ENCODE measurements at regions not wholly inside any gene's neighbourhood (a gene's known extent, or its start where the extent isn't known, plus 50 kb on each side); places are given as distances from the start of the nearest gene placed in this dataset.

DNA sequence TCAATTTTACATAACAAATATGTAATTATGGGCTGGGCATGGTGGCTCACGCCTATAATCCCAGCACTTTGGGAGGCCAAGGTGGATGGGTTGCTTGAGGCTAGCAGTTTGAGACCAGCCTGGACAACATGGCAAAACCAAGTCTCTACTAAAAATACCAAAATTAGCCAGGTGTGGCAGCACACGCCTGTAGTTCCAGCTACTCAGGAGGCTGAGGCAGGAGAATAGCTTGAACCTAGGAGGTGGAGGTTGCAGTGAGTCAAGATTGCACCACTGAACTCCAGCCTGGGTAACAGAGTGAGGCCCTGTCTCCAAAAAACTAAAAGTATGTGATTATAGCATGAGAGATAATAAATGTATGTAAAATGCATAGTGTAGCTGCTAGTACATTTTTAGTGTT, 229.0 kb downstream of the PPARGC1A start:
- DNase-seq, result no peak

DNA sequence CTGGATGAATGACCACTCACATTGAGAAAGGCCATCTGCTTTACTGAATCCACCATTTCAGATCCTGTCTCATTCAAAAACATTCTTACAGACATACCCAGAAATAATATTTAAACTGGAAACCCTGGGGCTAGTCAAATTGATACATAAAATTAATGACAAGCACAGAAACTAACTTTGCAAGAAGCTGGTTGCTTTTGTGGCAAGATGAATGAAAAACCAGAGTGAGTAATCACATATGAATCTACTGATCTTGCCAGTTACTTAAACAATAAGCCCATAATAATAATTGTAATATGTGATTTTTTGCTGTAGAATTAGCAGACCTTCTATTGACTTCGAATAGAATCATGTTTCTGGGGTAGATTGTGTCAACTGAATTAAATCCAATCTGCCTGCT, 235.1 kb downstream of the PPARGC1A start:
- DNase-seq, result no peak

DNA sequence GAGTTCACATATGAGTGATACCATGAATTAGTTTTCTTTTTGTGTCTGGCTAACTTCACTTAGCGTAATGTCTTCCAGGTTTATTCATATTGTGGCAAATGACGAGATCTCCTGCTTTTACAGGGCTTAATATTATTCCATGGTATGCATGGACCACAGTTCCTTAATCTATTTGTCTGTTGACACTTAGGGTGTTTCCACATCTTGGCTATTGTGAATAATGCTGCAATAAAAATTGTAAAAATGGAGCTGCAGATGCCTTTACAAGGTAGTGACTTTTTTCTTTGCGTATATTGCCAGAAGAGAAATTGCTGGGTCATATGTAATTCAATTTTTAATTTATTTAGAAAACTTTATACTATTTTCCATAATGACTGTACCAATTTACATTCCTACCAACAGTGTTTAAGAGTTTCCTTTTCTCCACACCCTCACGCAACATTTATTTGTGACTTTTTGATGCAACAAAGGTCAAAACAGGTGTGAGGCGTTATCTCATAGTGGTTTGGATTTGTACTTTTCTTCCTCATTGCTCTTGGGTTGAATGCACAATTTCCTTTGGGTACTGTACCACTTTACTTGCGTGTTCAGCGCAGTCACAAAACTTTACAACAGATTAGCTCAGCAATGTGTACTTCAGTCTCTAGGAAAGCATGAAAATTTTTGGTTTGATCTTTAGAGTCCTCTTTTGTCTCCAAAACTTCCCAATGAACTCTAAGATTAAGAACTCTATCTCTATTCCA, 240.8 kb downstream of the PPARGC1A start:
- no peak for DNase-seq

DNA sequence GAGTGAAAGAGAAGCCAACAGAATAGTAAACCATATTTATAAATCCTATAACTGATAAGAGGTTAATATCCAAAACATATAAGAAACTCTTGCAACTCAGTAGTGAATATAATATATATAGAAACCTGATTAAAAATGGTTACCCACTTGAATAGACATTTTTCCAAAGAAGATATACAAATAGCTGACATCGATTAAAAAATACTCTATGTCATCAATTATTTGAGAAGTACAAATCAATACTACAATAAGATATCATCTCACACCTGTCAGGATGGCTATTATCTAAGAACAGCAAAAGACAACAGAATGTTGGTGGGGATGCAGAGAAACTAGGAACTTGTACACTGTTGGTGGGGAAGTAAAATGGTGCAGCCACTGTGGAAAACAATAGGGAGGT, 254.4 kb downstream of the PPARGC1A start:
- no peak for DNase-seq

DNA sequence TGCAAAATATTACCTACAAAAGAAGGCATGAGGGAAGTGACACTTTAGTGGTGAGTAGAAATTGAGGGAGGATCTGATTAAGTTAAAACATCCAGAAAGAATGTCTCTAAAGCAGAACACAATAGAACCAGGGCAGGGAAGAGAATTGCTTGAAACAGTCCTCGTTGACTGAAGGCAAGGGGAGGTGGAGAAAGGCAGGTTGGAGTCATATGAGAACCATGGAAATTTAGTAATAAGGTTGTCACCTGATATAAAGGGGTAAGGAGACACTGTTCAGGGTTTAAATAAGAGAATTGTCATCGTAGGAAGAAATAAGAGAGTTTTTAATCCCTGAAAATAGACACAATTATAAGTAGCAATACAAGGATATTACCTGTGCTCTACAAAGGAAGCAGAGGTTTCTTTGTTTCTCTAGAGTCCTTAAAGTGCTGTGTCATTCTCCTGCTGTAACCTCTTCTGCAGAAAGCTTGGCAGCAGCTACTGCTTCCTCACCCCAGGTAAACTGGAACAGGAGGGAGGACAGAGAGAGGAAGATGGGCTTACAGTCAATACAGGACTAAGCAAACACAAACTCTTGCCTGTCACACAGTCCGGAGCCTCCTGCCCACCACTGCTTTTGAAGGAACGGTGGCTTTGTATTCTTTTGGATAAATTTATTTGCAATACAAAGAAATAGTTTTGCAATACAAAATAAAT, 258.4 kb downstream of the PPARGC1A start:
- no peak for DNase-seq

DNA sequence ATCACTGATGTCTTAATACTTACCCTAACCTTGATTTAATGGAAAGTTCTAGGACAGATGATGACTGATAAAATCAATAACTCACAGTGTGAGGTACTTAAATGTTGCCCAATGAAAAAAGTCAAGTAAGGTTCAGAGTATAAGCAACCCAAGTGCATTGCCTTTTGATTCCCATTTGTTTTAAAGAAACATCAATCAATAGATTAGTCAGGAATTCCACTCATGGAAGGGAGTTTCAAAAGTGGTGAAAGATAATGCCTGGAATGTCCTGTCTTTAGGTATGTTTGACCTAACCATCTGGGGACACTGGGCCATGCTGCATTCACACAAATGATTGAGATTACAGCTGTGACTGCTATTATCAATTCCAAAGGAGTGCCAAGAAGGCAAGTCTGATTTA, 259.7 kb downstream of the PPARGC1A start:
- no peak for DNase-seq

DNA sequence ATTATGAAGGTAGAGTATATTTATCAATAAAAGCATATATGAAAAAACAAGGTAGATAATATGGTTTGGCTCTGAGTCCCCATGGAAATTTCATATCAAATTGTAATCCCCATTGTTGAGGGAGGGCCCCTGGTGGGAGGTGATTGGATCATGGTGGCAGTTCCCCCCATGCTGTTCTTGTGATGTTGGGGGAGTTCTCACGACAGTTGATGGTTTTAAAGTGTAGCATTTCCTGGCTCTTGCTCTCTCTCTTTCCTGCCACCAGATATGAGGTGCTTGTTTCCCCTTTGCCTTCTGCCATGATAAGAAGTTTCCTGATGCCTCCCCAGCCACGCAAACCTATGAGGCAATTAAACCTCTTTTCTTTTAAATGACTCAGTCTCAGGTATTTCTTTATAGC, 260.4 kb downstream of the PPARGC1A start:
- no peak for DNase-seq

DNA sequence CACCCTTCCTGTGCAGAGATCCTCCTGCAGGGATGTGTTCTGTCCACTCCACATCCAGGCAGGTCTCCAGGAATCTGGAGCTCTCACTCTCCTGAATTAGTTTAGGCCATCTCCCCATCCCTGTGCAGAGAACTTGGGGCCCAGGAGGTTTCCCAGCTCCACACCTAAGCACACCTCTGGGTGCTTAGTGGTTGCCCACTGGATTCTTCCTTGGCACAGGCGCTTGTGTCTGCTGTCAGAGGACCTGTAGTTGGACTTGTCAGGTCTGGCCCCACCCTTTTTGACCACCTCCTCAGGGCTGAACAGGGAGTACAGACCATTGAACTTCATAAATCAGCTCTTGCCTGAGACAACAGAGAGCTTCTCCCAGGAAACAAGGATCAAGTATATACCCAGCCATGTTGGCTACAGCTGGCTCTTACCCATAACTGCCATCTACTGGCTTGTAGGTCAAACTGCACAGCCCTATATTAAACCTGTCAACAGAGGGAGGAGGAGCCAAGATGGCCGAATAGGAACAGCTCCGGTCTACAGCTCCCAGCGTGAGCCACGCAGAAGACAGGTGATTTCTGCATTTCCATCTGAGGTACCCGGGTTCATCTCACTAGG, 275.5 kb downstream of the PPARGC1A start:
- DNase-seq, result no peak

DNA sequence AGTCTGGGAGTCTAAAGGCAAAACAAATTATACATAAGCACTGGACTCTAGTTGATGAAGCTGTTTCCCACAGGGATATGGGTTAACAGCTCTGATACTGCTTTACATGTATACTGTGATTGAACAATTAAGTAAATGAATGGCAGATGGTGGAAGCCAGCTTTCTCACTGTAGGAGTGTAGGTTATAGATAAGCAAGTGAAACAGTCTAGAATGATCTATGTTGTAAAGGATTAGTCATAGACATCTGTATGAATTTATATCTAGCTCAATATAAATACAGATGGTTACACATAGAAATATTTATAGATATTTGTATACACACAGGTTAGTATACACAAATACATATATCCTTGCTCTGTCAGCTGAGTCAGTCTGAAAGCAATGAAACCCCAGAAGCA, 276.1 kb downstream of the PPARGC1A start:
- DNase-seq, result no peak

DNA sequence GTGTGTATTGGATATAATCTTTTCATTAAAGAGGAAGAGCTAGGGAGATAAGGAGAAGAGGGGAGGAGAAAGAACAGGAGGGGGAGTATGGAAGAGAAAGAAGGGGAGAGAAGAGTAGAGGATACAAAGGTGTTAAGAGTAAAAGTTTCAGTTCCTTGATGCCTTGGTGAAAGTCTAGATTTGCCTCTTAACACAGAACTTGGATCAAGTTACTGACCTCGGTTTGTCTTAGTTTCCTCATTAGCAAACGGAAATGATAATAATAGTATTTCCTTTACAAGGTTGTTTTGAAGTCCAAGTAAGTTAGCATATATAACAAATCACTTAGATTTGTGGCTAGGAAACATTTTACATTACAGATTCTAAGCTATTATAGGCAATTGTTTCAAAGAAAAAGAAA, 287.1 kb downstream of the PPARGC1A start:
- no peak for DNase-seq

DNA sequence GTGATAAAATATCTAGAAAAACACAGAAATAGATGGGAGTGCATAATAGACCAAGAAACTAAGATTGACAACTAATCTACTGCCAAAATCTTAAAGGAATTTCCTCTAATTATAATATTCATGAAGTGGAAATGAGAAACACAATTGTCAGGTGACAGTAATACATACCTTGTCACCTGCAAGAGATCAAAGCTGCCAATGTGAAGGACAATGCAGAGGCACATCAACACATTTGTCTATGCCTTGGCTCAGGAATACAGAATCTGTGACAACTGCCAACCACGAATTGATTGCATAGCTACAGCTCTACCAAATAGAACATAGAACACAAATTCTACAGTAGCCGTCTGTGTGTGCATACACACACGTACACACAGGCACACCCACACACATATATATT, 295.7 kb downstream of the PPARGC1A start:
- no peak for DNase-seq

DNA sequence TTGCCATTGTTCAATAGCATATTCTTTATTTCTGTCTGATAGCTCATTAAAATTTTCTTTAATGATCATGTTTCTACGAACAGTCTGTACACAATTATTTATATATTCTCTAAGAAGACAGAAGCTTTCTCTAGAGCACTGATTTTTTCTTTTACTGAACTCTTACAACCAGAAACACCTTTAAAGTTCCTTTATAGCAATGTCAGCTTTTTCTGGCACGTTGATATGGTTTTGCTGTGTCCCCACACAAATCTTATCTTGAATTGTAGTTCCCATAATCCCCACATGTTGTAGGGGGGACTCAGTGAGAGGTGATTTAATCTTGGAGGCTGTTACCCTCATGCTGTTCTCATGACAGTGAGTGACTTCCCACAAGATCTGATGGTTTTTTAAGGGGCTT, 299.4 kb downstream of the PPARGC1A start:
- no peak for DNase-seq

DNA sequence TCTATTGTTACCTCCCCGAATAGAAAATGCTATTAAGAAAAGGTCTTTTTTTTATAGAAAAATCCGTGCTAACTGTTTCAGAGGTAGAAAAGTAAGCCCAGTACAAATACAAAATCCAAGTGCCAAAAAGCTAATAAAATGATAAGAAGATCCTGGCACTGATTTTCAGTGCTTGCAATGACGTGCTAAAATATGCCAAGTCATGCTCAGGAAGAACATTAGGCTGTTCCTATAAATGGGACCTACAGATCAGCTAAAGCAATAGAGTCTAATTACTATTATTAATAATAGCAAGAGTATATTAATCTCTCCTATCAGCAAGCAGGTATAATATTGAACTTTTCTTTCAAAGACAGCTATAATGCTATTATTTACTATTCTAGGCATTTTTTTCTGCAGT, 305.8 kb downstream of the PPARGC1A start:
- DNase-seq, result no peak

DNA sequence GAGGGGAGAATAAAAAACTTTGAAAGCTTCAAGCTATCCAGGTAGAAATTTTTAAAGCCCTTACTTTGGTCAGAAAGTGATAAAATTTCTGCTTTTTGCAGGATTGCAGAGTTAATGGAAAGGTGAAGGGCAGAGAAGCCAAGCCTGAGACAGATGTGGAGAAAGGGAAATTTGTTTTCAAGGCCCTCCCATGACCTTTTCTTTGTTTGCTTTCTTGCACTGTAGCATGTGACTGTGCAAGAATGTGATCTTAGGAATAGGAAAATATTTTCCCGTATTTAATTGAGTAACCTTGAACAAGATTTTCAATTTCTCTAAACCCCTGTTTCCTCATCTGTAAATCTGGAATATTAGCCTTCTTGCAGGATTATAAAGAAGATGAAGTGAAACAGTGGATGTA, 307.2 kb downstream of the PPARGC1A start:
- DNase-seq, result no peak

DNA sequence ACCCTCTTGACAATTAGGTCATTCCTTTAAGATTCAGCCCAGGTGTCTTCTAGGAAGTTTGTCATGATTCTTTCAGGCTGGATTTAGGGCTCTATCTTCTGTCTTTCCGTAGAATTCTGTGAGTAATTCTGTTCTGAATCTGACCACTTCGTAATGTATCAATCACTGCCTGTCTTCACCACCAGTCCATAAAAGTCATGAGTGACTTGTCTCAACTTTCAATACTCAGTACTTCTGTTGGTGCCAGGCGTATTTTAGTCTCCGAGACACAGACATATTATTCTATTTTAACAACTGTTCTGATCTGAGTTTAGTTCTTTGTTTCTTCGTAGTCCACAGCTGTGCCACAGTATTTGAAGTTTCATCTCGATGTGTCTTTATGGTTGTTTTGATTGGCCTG, 310.7 kb downstream of the PPARGC1A start:
- no peak for DNase-seq

DNA sequence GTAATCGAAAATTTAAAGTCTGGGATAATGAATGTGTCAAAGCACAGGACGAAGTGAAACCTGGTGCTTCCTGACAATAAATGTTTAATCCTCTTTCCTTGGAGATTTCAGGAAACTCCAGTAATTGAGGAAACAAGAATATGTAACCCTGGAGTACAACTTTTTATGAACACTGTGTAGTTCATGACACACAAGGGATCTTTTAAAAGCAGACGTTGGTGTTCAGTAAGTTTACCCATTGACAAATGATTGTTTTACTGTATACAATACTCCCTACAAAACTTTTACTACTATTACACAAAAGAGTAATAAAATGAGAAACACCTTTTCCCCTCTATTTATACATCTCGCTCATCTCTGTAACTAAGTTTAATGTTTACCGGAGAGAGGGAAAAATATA, 312.4 kb downstream of the PPARGC1A start:
- no peak for DNase-seq

DNA sequence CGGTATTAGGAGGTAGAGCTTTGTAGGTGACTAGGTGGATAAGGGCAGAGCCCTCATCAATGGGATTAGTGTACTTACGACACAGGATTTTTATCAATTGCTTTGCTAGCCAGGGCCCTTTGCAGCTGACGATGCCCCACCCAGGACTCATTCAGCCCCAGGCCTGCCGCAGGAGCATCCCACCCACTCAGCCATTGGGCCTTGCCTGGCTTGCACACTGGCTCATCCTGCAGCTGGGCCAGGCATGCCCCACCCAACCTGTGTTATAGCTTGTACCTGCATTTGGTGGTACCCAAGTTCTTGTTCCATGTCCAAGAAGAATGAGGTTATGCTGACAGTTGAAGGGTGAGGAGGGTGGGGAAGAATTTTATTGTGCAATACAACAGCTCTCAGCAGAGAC, 317.5 kb downstream of the PPARGC1A start:
- DNase-seq, result no peak

DNA sequence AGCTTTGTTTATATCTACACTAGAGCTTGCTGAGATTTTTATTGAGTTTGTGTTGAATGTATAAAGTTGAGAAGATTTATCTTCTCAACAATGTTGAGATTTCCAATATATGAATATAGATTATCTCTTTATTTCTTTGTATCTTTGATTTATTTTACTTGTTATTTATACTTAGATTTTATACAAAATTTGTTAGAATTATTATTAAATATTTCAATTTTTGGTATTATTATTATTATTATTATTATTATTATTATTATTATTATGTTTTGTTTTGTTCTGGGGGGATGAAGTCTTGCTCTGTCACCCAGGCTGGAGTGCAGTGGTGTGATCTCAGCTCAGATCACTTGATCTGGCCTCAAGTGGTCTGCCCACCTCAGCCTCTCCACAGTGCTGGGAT, 322.5 kb downstream of the PPARGC1A start:
- DNase-seq, result no peak

DNA sequence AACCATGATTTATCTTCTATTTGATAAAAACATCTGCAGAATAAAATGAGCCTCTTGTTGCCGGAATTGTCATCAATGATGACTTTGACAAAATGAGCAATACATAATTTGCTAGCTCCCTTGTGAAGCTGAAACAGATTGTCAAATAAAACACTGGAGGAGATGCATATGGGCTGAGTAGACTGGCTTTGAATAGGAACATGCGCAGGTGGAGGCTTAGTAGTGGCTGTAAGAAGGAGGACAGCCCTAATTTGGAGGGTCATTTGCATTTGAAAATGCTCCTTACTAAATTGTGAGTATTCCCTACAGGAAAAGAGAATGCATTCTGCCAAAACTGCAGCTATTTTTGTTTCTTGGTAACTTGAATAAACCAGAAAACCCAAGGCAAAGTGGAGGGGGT, 329.1 kb downstream of the PPARGC1A start:
- DNase-seq, result no peak

DNA sequence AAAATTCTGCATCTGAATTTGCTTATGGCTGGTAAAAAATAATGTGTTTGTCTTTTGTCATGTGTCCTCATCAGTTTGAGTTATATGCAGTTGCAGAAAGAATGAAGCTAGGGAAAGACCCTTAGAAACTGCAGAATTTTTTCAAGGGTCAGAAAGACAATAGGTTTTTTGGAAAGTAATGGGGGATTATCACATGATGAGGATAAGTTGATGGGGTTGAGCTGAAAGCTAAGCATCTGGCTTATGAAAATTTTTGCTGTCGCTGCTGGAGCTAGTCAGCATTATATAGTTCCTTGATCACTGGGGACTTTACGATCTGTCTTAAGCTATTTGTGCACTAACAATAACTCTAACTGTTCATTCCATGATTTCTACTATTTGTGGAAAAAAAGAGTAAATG, 331.7 kb downstream of the PPARGC1A start:
- DNase-seq, result no peak

DNA sequence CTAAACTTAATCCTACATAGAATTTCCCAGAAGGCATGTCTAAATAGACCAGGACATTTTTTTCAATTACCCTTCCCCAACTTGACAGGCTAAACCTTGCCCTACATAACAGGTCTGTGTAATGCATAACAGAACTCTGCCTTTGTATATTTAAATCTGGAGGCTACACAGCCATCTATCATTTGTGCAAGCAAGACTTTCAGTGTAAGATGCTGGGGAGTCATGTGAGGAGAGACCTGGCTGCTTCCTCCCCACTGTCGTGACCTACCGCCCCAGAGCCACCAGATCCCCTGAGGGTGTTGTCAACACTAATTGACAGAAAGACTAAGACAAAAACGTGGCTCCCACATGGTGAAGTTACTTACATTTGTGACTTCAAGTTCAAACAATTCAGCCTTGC, 342.2 kb downstream of the PPARGC1A start:
- DNase-seq, result no peak

DNA sequence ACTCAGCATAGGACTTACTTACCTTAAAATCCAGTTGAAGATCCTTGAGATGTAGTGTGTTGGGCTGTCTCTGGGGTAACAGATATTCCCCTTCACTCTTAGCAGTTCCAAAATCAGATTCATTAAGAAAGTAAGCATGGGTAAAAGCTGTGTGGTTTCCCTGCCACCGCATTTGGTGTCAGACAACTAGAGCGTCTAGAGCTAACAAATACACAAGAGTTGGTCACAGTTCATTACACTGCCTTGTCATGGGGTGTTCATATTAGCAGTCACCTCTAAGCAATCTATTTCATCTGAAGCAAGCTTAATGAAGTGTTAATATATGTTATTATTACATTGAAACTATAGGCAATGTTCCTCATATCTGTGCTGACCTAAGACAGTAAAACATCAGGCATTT, 342.8 kb downstream of the PPARGC1A start:
- DNase-seq, result no peak

DNA sequence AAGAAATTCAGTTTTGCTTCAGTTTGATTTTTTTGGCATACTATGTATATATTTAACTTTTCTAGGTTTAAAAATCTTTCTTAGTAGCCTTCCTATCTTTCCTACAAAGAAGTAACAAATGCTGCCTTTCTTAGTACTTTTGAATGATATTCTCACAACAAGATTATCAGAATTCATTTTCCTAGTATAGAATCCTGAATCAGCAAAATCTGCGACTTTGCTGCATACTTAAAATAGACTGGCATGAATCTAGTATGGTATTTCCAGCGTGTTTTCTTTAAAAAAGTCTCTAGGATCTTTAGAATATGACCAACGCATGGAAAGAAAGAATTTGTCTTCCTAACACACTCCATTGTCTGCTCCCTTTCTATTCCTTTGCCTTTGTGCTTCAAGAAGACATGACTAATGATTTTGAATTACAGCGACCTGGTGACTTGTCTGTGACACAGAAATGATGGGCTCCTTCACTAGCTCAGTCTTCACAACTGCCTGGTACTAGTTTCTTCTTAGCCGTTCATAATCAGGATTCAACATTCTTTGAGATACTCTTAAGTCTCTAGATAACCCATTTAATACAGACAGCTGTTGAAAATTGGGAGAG, 349.8 kb downstream of the PPARGC1A start:
- no peak for DNase-seq

DNA sequence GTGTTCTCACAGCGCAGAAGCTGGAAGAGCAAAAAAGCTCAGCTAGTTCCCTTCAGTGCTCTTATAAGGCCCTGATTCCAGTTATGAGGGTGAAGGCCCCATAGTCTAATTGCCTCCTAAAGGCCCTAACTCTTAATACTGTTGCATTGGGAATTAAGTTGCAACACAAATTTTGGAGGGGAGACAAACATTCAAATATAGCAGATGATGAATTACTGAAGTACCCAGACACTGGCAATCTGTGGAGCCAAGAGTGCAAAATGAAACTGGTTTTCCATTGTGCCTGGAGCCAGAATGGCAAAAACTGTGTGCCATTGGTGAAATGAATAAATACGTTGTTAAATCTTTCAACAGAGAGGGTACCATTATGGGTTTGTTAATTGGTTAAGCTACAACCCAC, 356.0 kb downstream of the PPARGC1A start:
- no peak for DNase-seq

Measured in stimulated activated naive CD4-positive, alpha-beta T cell (primary cell).